HG02623 (cell line): ENCODE measurements at regions not wholly inside any gene's neighbourhood (a gene's known extent, or its start where the extent isn't known, plus 50 kb on each side); places are given as distances from the start of the nearest gene placed in this dataset.
"Not testable (repeated sequence)": the region's sequence is repeated elsewhere in the genome, so short reads cannot be mapped to it uniquely, and the experiment has no call there.

Experiments
- ATAC-seq: cut with Tn5 transposase; IDR thresholded peaks from one replicate; pipeline ENCODE4 v1.9.1; 2021; ENCODE audit warnings: moderate library complexity; ENCODE audit not compliant: unreplicated experiment

DNA sequence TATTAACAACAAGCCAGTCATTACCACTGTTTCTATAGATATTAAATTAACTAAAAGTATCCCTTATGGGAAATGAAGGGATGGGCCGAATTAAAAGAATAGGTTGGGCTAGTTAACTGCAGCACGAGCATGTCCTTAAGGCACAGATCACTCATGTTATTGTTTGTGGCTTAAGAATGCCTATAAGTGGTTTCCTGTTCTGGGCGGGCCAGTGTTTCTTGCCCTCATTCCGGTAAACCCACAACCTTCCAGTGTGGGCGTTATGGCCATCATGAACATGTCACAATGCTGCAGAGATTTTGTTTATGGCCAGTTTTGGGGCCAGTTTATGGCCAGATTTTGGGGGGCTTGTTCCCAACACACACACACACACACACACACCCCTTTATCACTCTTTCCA, 705.4 kb upstream of the NCAM2 start:
- ATAC-seq, result not testable (repeated sequence)

DNA sequence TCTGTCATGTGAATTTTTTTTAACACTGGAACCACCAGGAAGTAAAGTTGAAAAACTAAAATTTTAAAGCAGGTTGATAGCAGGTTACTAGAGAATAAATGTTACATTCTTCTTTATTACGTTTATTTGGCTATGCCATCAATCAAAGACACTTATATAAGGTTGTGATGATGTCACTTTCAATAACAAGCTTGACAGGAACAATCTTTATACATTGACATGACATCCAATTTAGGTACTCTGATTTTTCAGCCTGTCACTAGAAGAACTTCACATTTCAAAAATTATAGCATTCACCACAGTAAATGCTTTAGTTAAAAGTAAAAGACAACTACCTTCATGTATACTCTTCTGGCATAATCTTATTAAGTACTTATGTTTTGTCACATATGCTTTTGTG, 696.8 kb upstream of the NCAM2 start:
- no peak for ATAC-seq

DNA sequence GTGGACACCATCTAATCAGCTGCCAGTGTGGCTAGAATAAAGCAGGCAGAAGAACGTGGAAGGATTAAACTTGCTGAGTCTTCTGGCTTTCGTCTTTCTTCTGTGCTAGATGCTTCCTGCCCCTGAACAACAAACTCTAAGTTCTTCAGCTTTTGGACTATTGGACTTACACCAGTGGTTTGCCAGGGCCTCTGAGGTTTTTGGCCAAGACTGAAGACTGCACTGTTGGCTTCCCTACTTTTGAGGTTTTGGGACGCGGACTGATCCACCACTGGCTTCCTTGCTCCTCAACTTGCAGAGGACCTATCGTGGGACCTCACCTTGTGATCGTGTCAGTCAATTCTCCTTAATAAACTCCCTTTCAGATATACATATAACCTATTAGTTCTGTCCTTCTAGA, 696.1 kb upstream of the NCAM2 start:
- ATAC-seq, result no peak

DNA sequence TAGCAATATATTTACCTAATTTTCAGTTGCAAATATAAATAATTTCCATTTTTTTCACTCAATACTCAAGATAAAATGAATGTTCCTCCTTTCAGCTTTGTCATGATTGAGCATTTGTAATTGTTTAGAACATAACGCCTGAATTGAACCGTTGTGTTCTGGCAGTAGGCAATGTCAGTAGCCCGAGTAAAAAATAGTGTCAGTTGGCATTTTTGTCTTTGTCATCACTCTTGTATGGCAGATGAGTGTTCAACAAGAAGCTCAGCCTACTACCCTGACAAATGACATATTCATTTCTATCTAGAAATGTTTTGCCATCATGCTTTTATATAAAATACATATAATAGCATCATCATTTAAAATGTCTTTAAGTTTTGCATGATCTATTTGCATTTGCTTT, 691.4 kb upstream of the NCAM2 start:
- ATAC-seq, result no peak

DNA sequence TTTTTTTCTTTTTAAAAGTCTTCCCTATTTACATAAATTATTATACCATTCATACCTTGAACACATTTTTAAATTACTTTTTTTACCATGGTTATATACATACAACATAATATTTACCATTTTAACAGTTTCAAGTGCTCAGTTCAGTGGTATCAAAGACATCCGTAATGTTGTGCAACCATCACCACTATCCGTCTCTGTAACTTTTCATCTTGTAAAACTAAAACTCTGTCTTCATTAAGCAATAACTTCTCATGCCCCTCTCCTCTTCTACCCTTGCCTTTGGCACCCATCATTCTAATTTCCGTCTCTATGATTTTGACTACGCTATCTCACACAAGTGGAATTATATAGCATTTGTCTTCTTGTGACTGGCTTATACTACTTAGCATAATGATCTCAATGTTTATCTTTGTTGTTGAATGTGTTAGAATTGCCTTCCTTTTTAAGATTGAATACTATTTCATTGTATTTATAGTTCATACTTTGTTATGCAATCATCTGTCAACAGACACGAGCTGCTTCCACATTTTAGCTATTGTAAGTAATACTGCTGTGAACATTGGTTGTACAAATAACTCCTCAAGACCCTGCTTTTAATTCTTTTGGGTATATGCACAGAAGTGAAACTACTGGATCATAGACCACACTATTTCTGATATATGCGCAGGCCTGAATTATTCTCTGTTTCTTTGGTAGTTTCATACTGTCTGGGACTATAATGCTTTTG, 689.5 kb upstream of the NCAM2 start:
- ATAC-seq, result no peak

DNA sequence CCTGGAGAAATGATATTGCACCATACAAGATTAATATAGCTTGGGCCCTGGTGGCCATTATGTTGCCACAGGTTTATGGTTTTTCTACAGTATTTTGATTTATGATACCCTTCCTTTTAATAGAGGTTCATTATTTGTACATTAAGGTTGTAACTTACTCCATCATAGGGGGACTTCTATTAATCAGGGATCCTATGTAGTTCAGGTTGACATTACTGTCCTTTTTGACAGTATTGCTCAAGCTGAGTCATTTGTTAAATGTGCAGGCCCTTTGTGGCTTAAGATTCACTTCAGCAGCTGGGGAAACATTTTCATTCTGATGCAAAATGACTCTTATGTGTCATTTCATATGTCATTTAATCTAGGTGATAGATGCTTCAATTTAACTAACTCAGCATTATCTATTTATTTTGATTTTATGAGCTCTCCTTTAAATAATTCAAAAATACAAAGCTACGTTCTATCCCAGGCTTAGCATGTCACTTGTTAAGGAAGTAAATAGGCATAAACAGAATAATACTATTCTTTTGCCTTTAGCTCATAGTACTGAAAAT, 686.9 kb upstream of the NCAM2 start:
- ATAC-seq, result no peak

DNA sequence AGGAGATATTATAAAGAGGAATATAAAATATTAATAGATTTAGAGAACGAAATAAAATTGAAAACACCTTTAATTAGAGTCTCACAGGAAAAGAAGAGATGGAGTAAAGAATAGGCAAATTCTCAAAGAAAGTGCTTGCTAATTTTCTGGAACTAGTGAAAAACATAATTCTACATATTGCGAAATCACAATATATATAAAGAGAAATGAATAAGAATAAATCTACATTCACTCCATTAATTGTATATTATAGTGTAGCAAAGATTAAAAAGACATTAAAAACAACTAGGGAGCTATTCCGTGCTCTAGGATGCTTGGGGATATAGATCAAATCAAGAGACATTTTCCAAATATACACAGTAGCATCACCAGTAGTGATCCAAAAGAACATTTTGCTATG, 685.2 kb upstream of the NCAM2 start:
- ATAC-seq, result no peak

DNA sequence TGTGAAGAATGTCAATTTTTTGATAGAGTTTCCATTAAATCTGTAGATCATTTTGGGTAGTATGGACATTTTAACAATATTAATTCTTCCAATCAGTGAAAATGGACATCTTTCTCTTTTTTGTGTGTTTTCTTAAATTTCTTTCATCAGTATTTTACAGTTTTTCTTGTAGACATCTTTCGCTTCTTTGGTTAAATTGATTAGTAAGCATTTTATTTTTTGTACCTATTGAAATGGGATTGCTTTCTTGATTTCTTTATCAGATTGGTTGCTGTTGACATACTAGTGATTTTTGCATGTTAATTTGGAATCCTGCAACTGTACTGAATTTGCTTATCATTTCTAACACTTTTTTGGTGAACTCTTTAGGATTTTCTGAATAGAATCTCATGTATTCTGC, 683.2 kb upstream of the NCAM2 start:
- ATAC-seq, result no peak

DNA sequence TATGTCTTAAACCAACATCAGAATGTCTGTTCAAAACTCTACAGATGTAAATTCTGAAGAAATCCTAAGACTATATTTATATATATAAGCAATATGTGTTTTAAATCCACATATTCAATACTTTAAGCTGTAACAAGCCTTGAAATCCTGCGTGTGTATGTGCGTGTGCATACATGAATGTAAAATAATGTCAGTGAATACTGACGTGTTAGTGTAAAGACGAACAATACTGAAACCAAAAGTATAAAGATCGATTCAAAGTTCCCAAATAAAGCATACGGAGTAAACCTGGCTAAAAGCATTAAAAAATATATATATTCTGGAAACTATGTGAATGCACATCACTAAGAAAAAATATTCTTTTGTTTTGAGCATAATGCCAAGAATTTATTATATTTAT, 668.6 kb upstream of the NCAM2 start:
- ATAC-seq, result no peak

DNA sequence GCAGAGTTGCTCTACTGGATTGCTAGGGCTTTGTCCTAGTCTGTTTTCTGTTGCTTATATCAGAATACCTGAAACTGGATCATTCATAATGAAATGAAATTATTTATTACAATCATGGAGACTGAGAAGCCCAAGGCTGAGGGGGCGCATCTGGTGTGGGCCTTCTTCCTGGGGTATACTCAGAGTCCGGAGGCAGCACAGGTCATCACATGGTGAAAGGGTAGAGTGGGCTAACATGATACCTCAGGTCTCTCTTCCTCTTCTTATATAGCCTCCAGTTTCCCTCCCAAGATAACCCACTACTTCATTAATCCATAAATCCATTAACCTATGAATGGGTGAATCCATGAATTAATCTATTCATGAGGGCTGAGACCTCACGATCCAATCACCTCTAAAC, 667.6 kb upstream of the NCAM2 start:
- ATAC-seq, result no peak

DNA sequence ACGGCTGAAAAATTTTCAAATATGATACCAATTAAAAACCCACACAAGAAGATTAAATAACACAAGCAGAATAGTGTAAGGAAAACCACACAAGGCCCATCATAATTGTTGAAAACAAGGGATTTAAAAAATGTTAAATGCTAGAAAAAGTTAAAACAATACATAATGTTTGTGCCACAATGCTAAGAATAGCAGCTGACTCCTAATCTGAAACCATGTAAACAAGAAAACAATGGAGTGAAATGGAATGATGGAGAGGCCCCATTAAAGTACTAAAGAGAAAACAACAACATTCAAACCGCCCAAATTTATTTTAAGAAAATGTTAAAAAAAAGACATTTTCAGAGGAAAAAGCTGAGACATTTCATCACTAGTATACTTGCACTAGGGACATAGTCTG, 663.6 kb upstream of the NCAM2 start:
- ATAC-seq, result no peak

DNA sequence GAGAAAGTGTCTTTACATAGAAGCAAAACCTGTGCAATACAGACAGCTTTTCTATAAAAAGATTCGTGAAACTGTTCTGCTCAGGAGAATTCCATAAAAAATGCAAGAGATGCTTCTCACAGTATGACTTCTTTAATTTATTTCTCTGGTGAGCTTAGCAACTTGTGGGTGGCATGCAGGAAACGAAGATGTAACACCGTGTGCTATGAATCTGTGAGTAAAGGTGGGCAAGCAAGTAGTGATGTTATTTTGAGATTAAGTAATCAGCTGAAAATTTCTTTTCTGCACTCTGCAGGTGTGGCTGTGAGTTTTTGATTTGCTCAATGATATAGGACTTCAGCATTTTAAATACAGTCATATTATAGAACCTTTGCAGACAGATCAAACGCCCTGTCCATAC, 656.8 kb upstream of the NCAM2 start:
- no peak for ATAC-seq

DNA sequence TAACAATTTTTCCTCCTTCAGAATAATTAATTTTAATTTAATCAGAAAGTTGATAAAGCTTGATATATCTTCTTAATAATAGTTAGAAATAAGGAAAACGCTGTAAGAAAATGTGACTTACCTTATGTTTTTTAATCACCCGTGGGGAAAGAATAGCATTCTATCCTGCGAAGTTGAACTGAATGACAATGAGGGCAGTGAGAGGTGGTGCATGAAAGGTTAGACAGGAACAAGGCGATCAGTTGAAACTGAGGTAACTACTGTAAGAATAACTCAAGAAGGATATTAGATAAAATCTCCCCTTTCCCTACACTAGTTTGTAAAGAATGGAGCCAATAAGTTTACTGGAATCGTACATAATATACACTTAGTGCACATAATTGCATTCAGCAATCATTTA, 655.0 kb upstream of the NCAM2 start:
- ATAC-seq, result no peak

DNA sequence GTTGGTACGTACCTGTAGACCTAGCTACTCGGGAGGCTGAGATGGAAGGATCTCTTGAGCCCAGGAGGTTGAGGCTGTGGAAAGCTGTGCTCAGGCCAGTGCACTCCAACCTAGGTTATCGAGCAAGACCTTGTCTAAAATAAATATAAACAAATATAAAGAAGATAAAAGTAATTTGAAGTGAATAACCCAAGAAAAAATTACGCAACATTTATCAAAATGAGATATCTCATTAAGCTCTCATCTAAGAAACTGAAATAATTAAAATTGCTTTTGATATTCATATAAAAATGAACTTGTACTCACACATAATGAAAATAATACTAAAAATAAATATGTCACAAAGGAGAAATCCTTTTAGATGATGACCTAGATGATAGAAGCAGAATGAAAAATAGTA, 647.1 kb upstream of the NCAM2 start:
- no peak for ATAC-seq

DNA sequence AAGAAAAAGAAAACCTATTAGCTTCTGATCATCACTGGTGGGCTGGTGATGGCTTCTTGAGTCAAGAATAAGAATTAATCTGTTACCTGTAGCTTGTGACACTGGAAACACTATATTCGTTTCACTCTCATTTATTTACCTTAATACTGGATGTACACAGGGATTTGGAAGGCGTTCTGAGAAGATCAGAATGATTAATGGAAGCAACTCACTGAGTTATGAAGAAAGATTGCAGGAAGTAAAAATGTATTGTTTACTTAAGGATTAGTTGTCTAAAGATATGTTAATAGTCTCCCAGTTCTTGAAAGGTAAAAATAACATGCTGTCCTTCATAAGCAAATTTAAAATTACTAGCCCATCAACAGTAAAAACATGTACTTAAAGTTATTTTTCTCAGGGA, 644.9 kb upstream of the NCAM2 start:
- ATAC-seq, result no peak

DNA sequence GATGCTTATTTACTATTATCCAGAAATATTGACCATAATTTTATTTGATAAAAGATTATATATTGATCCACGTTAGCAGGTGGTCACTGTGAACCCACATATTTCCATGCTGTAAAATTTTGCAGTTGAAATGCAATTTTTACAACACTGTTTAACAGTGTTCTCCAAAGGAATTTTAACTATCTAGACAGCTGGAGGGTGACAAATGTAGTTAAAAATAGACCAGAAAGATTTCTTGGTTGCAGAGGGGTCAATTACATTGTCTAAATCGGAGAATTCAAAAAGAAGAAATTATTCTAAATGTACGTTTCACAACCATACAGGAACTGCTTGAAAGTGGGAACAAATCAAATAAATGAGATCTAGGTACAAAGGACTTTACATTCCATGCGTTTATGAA, 625.2 kb upstream of the NCAM2 start:
- ATAC-seq, result no peak

DNA sequence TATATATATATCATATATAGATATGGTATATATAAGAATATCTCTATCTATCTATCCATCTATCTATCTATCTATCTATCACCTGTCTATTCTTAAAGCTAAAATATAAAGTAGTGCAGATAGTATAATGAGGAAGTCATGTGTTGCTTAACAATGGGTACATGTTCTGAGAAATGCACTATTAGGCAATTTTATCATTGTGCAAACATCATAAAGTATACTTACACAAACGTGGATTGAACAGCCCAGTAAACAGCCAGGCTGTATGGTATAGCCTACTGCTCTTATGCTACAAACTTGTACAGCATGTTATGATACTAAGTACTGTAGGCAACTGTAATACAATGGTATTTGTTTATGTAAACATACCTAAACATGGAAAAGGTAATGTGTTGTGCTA, 621.0 kb upstream of the NCAM2 start:
- ATAC-seq, result no peak

DNA sequence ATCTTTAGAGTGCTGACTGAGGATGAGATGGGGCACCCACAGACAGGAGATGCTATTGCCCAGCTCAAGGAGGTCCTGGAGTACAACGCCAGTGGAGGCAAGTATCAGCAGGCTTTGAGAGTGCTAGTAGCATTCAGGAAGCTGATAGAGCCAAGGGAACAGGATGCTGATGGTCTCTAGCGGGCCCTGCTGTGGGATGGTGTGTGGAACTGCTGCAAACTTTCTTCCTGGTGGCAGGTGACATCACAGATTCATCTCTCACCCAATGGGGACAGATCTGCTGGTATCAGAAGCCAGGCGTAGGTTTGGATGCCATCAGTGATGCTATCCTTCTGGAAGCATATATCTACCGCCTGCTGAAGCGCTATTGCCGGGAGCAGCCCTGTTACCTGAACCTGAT, 609.8 kb upstream of the NCAM2 start:
- ATAC-seq, result no peak

DNA sequence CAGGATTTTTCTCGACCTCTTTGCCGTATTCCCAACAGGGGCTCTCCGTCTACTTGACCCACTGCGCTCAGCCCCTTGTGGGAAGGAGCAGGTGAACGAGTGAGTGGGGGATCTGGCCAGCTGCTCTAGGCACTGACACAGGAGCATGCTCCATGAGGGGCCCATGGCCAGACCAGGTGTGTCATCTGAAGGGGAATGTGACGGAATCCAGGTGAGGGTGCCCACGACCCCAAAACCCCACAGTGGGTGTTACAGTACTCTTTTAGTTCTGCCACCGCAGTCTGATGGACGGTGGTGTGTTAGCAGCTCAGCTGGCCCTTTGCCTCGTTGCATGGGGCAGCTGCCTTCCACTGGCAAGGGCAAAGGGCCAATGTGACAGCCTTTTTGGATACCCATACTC, 601.4 kb upstream of the NCAM2 start:
- ATAC-seq, result no peak

DNA sequence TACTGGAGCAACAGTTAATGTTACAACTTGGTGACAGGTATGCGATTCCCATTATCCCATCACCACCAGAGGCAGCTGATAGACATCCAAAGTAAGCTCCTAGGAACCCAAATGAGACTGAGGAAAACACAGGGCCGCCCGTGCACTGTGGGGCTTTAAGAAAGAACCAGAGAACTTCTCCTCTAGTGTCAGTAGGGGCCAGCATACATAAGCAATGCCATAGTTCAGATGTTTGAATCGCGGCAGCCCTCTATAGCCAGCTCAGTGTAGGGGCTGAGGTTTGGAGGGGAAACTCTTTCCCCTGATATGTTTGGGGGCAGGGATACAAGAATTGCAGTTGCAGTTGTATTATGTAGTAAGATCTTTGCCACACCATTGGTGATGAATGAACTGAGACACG, 593.3 kb upstream of the NCAM2 start:
- no peak for ATAC-seq

DNA sequence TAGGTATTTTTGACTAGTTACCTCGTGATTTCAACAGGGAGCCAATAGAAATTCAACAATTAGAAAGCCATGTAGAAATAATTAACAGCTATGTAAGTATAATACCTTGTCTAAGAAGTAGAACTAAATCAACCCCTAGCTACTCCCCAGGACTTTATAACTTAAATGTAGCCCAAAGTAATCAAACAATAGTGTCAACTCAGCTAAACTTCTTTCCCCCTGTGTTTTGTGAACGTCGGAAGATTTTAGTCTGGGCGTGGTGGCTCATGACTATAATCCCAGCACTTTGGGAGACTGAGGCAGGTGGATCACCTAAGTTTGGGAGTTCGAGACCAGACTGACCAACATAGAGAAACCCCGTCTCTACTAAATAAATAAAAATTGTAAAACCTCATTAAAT, 579.9 kb upstream of the NCAM2 start:
- no peak for ATAC-seq

DNA sequence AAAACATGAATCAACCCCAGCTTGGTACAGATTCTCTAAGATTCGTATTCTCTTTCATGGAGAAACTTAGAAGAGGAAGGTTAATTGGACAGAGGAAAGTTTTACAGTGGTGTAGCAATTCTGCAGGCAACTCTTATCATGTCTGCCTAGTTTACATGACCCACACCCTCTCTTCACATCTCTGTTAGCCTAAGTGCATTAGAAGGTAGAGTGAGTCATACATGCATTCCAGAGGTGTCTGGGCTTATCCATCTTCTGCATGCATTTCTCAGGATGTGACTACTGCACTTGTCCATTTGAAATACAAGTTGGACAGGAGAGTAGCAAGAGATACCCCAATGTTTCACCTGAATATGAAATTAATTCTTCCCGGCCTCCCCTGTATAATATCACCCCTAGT, 578.4 kb upstream of the NCAM2 start:
- no peak for ATAC-seq

DNA sequence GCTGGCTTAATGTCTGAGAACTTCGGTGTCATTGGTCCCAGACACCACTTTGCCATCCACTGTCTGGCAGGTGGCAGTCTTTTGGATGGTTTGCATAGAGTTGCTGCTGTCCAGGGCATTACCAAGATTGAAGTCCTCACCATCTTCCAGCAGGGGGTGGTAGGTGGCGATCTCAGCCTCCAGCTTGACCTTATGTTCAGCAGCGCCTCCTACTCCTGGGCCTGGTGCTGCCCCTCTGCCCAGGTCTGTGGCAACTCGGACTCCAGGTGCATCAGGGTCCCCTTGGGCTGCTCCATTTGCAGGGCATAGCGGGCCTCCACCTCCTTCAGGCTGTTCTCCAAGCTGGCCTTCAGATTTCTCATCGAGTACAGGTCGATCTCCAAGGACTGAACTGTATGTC, 573.3 kb upstream of the NCAM2 start:
- ATAC-seq, result no peak
